ENCODE measurements at regions not wholly inside any gene's neighbourhood (a gene's known extent, or its start where the extent isn't known, plus 50 kb on each side); places are given as distances from the start of the nearest gene placed in this dataset.

GRCh38 chr3:30440147-30440604, 166.2 kb upstream of the TGFBR2 start:
- Histone ChIP-seq H3K27me3 (ENCODE audit: control insufficient read depth, insufficient read depth, low read length) (no peaks in the 10 kb centered on the region), H3K4me1 (ENCODE audit: control insufficient read depth, insufficient read depth, low read length) (peaks cover 20% of the 10 kb centered on the region), H3K27ac (ENCODE audit: low read length) (peak overlapping the region; percentile 34; the same call in 1 of the 2 replicates), H3K4me3 (ENCODE audit: low read depth in 2 of 2, low read length in 2 of 2) (no peak overlapping the region), H3K9me3 (ENCODE audit: control insufficient read depth, insufficient read depth, low read depth, low read length) (no peaks in the 10 kb centered on the region), H3K36me3 (ENCODE audit: control insufficient read depth, insufficient read depth, low read length) (no peaks in the 10 kb centered on the region; the same call in 1 of the 2 replicates)
- DNase-seq (ENCODE audit: low read depth, low spot score): peak; percentile 27
- no TSS peak for BruUV-seq (replicated peaks)
- ATAC-seq: peak; percentile 90
- intact Hi-C loops (cut with micrococcal nuclease; ENCODE audit: unreplicated experiment): no loop called here
- ChIA-PET CTCF (no interaction called here), POLR2A (no interaction called here)
- TF ChIP-seq TCF7L2 (IDR thresholded peaks at IDR 0.05; ENCODE audit: low read depth, low read length): peak; percentile 60
- no peak; the same call in 1 of the 2 replicates for TF ChIP-seq POLR2AphosphoS5 (IDR thresholded peaks at IDR 0.05; ENCODE audit: low read depth, low read length)
- in situ Hi-C loops (cut with HindIII; ENCODE audit: low pct_unique_long_range_greater_than_20kb, low sequenced_read_pairs): no loop called here

- ChIA-PET CTCF (no interaction called here), POLR2A (no interaction called here)
These were observed 165.5 kb upstream of the TGFBR2 start for GRCh38 chr3:30440880-30441279.

More at GRCh38 chr3:30440880-30441279, 165.5 kb upstream of the TGFBR2 start:
- intact Hi-C loops (cut with micrococcal nuclease; ENCODE audit: unreplicated experiment): no loop called here
- ATAC-seq: peak; percentile 58; the same call in 1 of the 2 replicates
- TF ChIP-seq REST (IDR thresholded peaks at IDR 0.05; ENCODE audit: insufficient read depth in 1 of 2, low read depth in 2 of 2, low read length in 1 of 2): no peak
- TF ChIP-seq CTCF (IDR thresholded peaks at IDR 0.05): no peak
- no peak for TF ChIP-seq SIN3A (IDR thresholded peaks at IDR 0.05; ENCODE audit: borderline replicate concordance, insufficient read depth, low read depth, low read length)
- no peak for TF ChIP-seq POLR2AphosphoS5 (IDR thresholded peaks at IDR 0.05; ENCODE audit: low read depth, low read length)
- no peak for TF ChIP-seq TCF7L2 (IDR thresholded peaks at IDR 0.05; ENCODE audit: low read depth, low read length)
- Histone ChIP-seq H3K27me3 (ENCODE audit: control insufficient read depth, insufficient read depth, low read length) (no peaks in the 10 kb centered on the region), H3K4me1 (ENCODE audit: control insufficient read depth, insufficient read depth, low read length) (peaks cover 20% of the 10 kb centered on the region), H3K9me3 (ENCODE audit: control insufficient read depth, insufficient read depth, low read depth, low read length) (no peaks in the 10 kb centered on the region), H3K27ac (ENCODE audit: low read length) (peak overlapping the region; percentile 69), H3K4me3 (ENCODE audit: low read depth in 2 of 2, low read length in 2 of 2) (peak overlapping the region in 1 of 2 experiments; percentile 4; a peak in 2 of 4 replicates), H3K36me3 (ENCODE audit: control insufficient read depth, insufficient read depth, low read length) (no peaks in the 10 kb centered on the region; the same call in 1 of the 2 replicates)
- BruUV-seq (replicated peaks): no TSS peak
- in situ Hi-C loops (cut with HindIII; ENCODE audit: low pct_unique_long_range_greater_than_20kb, low sequenced_read_pairs): no loop called here
- peak; percentile 7 for DNase-seq (ENCODE audit: low read depth, low spot score)

Data from Panc1 (cell line).